Left lung (tissue), 4 donors: ENCODE measurements at regions not wholly inside any gene's neighbourhood (a gene's known extent, or its start where the extent isn't known, plus 50 kb on each side); places are given as distances from the start of the nearest gene placed in this dataset.

Experiments
- ATAC-seq: fragments of 200-7000 bp; cut with Tn5 transposase; one replicate; pipeline ENCODE4 v1.9.1; 2020; ENCODE audit warnings: moderate library complexity
- DNase-seq, 4 donors: peaks; one replicate each; pipeline ENCODE4 v3.0.0-alpha.2; 2013 to 2020
- H3K27ac ChIP-seq, 2 donors: fragments of 200-600 bp; sonication (generic) in 1 of 2; one replicate each; pipeline versions ENCODE4 v1.5.0 to v1.8.0; 2020 to 2021
- H3K27me3 ChIP-seq, 2 donors: fragments of 200-600 bp; sonication (generic) in 1 of 2; one replicate each; pipeline versions ENCODE4 v1.5.0 to v1.8.0; 2020 to 2021
- H3K36me3 ChIP-seq, 2 donors: fragments of 200-600 bp; sonication (generic) in 1 of 2; one replicate each; pipeline versions ENCODE4 v1.5.0 to v1.8.0; 2020 to 2021
- H3K4me1 ChIP-seq, 2 donors: fragments of 200-600 bp; one replicate each; pipeline ENCODE4 v1.8.0; 2021
- H3K4me3 ChIP-seq, 2 donors: fragments of 200-600 bp; sonication (generic) in 1 of 2; one replicate each; pipeline versions ENCODE4 v1.5.0 to v1.8.0; 2020 to 2021; ENCODE audit warnings: mild to moderate bottlenecking in 1 of 2
- H3K9me3 ChIP-seq, 2 donors: fragments of 200-600 bp; sonication (generic) in 1 of 2; one replicate each; pipeline versions ENCODE4 v1.5.0 to v1.8.0; 2020 to 2021
- intact Hi-C, 2 donors: fragments of 100-400 bp; cut with DNase I; formaldehyde crosslinking; loops; one replicate each; pipeline versions ENCODE4 v1.11.2 to v1.14.2; 2022
- TF ChIP-seq, protein P1 (sequence below), 2 donors: fragments of 200-600 bp; sonication (generic) in 1 of 2; IDR thresholded peaks; one replicate each; pipeline versions ENCODE4 v1.5.0 to v1.8.0; 2021; ENCODE audit warnings: antibody characterized with exemption in 2 of 2
- donor health status: DM: no; HTN: yes; CAD: no.
- donor health status: DM: no; HTN: no; CAD: no.

DNA sequence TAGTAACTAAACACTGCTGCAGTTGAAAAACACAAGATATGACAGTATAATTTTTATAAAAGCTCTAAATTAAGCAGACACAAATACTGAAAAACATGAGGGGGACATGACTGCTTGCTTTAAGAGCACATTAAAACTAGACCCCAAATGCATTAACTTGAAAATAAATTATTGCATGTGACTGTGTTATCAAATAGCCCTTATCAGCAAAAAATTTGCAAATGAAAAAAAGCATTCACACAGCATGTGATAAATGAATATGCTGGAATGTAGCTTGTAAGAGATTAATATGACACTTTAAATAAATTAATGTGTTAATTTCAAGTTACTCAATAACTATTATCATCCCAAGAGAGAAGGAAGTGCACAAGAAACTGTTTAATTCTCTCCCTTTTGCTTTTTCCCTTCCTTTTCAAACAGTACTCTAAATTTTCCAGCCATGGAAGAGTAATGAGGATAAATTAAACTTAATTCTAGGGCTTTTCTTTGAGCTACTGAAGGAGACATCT lies 1422.1 kb upstream of the FLRT2 start:
- intact Hi-C loops: no loop called here
- H3K36me3 ChIP-seq: no peaks in the 10 kb centered on the region
- no peak overlapping the region for H3K27ac ChIP-seq
- ATAC-seq: no peak
- peaks cover 0 to 8% of the 10 kb centered on the region in 2 donors for H3K9me3 ChIP-seq
- no peak overlapping the region for H3K4me3 ChIP-seq
- DNase-seq: no peak
- no peaks in the 10 kb centered on the region for H3K4me1 ChIP-seq
- TF ChIP-seq, protein P1, sequence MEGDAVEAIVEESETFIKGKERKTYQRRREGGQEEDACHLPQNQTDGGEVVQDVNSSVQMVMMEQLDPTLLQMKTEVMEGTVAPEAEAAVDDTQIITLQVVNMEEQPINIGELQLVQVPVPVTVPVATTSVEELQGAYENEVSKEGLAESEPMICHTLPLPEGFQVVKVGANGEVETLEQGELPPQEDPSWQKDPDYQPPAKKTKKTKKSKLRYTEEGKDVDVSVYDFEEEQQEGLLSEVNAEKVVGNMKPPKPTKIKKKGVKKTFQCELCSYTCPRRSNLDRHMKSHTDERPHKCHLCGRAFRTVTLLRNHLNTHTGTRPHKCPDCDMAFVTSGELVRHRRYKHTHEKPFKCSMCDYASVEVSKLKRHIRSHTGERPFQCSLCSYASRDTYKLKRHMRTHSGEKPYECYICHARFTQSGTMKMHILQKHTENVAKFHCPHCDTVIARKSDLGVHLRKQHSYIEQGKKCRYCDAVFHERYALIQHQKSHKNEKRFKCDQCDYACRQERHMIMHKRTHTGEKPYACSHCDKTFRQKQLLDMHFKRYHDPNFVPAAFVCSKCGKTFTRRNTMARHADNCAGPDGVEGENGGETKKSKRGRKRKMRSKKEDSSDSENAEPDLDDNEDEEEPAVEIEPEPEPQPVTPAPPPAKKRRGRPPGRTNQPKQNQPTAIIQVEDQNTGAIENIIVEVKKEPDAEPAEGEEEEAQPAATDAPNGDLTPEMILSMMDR (IDR thresholded peaks at IDR 0.05): no peak
- no peaks in the 10 kb centered on the region for H3K27me3 ChIP-seq

DNA sequence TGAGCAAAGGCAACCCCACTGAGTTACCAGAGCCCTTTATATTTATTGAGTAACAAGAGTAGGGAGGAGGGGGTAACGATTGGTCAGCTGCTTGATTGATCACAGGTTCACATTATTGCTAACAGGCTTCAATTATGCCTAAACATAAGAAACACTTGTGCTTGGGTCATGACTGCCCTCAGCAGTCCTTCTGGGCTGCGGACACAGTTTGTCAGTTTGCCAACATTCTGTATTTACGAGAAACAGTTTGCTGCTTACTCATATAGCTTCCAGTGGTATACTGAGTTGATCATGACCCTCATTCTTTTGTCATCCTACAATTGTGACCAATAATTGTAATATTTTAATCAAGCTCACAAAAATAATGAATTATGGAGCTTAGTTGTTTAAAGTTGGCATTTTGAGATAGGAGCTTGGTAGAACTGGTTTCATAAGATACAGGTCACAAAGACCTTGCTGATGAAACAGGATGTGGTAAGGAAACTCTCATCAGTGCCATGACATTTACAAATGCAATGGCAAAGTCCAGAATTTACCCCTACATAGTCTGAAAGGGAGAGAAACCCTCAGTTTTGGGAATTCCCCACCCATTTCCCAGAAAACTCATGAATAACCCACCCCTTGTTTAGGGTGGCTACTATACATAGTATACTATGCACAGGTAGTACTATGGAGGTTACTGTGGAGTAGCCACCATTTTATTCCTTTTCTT lies 1421.0 kb upstream of the FLRT2 start:
- H3K9me3 ChIP-seq: peaks cover 0 to 2% of the 10 kb centered on the region in 2 donors

DNA sequence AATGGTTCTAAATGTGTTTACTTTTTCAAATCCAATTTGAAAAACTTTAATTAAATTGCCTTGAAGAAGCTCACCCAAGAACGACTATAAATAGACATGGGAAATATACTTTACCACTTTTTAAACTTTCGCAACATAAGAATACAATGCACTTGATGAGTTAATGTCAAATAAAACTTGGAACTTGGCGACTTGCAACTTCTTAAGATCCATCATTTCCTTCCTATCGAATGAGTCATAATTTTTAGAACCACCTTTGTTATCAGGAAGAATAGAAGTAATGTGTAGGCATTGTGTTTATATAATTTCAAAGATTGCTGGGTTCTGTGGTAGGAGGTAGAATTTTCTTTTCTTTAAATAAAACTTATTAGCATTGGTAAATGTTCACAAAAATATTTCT lies 1417.4 kb upstream of the FLRT2 start:
- H3K27me3 ChIP-seq: no peaks in the 10 kb centered on the region
- ATAC-seq (no peak), DNase-seq (no peak)
- no peaks in the 10 kb centered on the region for H3K36me3 ChIP-seq
- TF ChIP-seq, protein P1 (IDR thresholded peaks at IDR 0.05): no peak
- no peak overlapping the region for H3K27ac ChIP-seq
- intact Hi-C loops: no loop called here
- H3K9me3 ChIP-seq: no peaks in the 10 kb centered on the region
- no peak overlapping the region for H3K4me3 ChIP-seq
- no peaks in the 10 kb centered on the region for H3K4me1 ChIP-seq

More for the DNA sequence above, 1421.0 kb upstream of the FLRT2 start:
- Histone ChIP-seq H3K27me3 (no peaks in the 10 kb centered on the region), H3K4me1 (no peaks in the 10 kb centered on the region), H3K27ac (no peak overlapping the region), H3K4me3 (no peak overlapping the region), H3K36me3 (no peaks in the 10 kb centered on the region)
- TF ChIP-seq, protein P1 (IDR thresholded peaks at IDR 0.05): no peak
- DNase-seq: no peak
- intact Hi-C loops: no loop called here
- ATAC-seq: no peak

DNA sequence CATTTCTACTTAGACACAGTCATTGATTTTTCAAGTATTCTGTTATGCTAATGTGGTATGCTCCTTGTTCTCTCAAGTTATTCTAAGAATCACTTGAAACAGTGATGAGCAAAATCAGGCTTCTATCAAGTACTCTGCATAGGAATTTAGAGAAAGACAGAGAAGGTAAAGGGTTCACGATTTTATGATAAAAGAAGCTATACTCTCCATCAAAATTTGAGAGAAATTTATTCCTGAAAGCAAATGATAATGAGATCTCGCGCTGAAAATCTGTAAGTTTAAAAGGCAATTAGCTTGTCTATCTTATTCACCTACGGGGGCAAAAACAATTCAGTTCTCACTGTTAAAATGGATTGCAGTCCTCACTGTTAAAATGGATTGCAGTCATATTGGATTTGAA lies 1404.3 kb upstream of the FLRT2 start:
- intact Hi-C loops: no loop called here
- DNase-seq (no peak), ATAC-seq (no peak)
- Histone ChIP-seq H3K27ac (no peak overlapping the region), H3K4me3 (no peak overlapping the region), H3K4me1 (no peaks in the 10 kb centered on the region), H3K9me3 (no peaks in the 10 kb centered on the region), H3K36me3 (no peaks in the 10 kb centered on the region), H3K27me3 (no peaks in the 10 kb centered on the region)
- TF ChIP-seq, protein P1 (IDR thresholded peaks at IDR 0.05): no peak

DNA sequence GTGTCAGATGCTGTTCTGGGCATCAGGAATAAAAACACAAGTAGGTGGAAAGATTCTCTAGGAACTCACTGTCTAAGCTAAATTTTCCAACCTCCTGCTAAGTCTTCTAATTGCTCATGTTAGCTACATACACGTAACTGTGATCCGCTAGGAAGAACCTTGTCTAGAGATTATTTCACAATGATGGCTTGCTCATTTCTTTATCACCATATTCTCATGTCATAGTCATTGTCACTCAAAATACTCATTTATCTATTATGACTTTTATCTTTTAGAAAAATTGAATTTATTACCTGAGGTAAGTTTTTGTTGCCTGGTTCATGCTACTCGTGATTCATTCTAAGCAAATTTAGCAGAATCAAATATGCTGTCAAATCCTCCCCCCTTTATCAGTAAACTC lies 1402.4 kb upstream of the FLRT2 start:
- DNase-seq: no peak
- TF ChIP-seq, protein P1 (IDR thresholded peaks at IDR 0.05): no peak

More for the DNA sequence above, 1402.4 kb upstream of the FLRT2 start:
- Histone ChIP-seq H3K4me1 (no peaks in the 10 kb centered on the region), H3K4me3 (no peak overlapping the region), H3K9me3 (no peaks in the 10 kb centered on the region), H3K27ac (no peak overlapping the region), H3K27me3 (no peaks in the 10 kb centered on the region), H3K36me3 (no peaks in the 10 kb centered on the region)
- ATAC-seq: no peak
- intact Hi-C loops: no loop called here
